Stomach (tissue), 8 donors: ENCODE measurements at regions not wholly inside any gene's neighbourhood (a gene's known extent, or its start where the extent isn't known, plus 50 kb on each side); places are given as distances from the start of the nearest gene placed in this dataset.

Experiments used
- DNase-seq, 2 donors: peaks; one replicate each; pipeline versions ENCODE4 v3.0.0 to v3.0.0-alpha.2; 2013 to 2019
- H3K27ac ChIP-seq, 5 donors: fragments of 200-600 bp in 4 of 5; sonication (generic) in 4 of 5; one replicate each; pipeline ENCODE4 v1.5.1; 2013 to 2019; ENCODE audit warnings: mild to moderate bottlenecking in 1 of 5, moderate library complexity in 1 of 5
- H3K27me3 ChIP-seq, 3 donors: fragments of 200-600 bp; sonication (generic); one replicate each; pipeline ENCODE4 v1.5.1; 2017 to 2019; ENCODE audit warnings: mixed run types in 1 of 3
- H3K36me3 ChIP-seq, 4 donors: fragments of 200-600 bp; sonication (generic); 1 replicate in 3 of 4; 2 replicates in 1 of 4; pipeline ENCODE4 v1.5.1; 2016 to 2019
- H3K4me1 ChIP-seq, 4 donors: fragments of 200-600 bp; sonication (generic); one replicate each; pipeline ENCODE4 v1.5.1; 2016 to 2019
- H3K4me3 ChIP-seq, 4 donors: fragments of 200-600 bp; sonication (generic) in 3 of 4; one replicate each; pipeline ENCODE4 v1.5.1; 2016 to 2019; ENCODE audit warnings: mild to moderate bottlenecking in 1 of 4
- H3K9me3 ChIP-seq, 4 donors: fragments of 200-600 bp; sonication (generic); one replicate each; pipeline ENCODE4 v1.5.1; 2016 to 2019
- CTCF ChIP-seq, 7 experiments: fragments of 450-650 bp in 4 of 7; fragments of 200-600 bp in 3 of 7; sonication (generic) in 3 of 7; IDR thresholded peaks; one replicate each; pipeline ENCODE4 v1.5.1; 2016 to 2019; ENCODE audit warnings: antibody characterized with exemption in 7 of 7, control low read depth in 2 of 7, mild to moderate bottlenecking in 1 of 7
- EP300 ChIP-seq: sonication (generic); formaldehyde crosslinking; IDR thresholded peaks from one replicate; pipeline ENCODE4 v1.6.1; 2017; ENCODE audit warnings: antibody characterized with exemption
- POLR2A ChIP-seq, 4 donors: fragments of 450-650 bp; IDR thresholded peaks; one replicate each; pipeline ENCODE4 v1.6.1; 2016; ENCODE audit warnings: antibody characterized with exemption in 4 of 4, control low read depth in 2 of 4, mild to moderate bottlenecking in 1 of 4, moderate library complexity in 1 of 4
- POLR2AphosphoS5 ChIP-seq, 3 donors: sonication (generic); formaldehyde crosslinking; IDR thresholded peaks; one replicate each; pipeline ENCODE4 v1.6.1; 2016; ENCODE audit warnings: antibody characterized with exemption in 3 of 3
- WGBS, 5 donors: extraction: QIAGEN DNeasy Blood & Tissue Kit in 3 of 5; methylation state at CpG; one replicate each; pipeline versions ENCODE4 v1.1.5 to v1.1.7; 2013 to 2018; 5-methylcytosine and 5-hydroxymethylcytosine counted together
- intact Hi-C: fragments of 100-400 bp; cut with DNase I; formaldehyde crosslinking; loops from one replicate; pipeline ENCODE4 v1.15.1; 2023; ENCODE audit warnings: low total_unique reads
- donor health status: healthy with polysubstance abuse.
- donor health status: Bipolar disorder and iron deficiency.
- donor health status: healthy.

GRCh38 chr1:79822053-79822452 lies 815.5 kb upstream of the ADGRL4 start:
- WGBS, 5 donors = 91 to 95% (median 93%) methylated on average over 11 of the region's 11 CpGs
- intact Hi-C loops = no loop called here
- no peak overlapping the region for H3K27ac ChIP-seq
- TF ChIP-seq POLR2A (IDR thresholded peaks at IDR 0.05) (no peak), CTCF (IDR thresholded peaks at IDR 0.05) (no peak), EP300 (no peak), POLR2AphosphoS5 (IDR thresholded peaks at IDR 0.05) (no peak)
- H3K4me1 ChIP-seq = no peaks in the 10 kb centered on the region
- H3K36me3 ChIP-seq = no peaks in the 10 kb centered on the region
- H3K4me3 ChIP-seq = no peak overlapping the region
- DNase-seq = no peak
- H3K27me3 ChIP-seq = no peaks in the 10 kb centered on the region
- no peaks in the 10 kb centered on the region for H3K9me3 ChIP-seq

- Histone ChIP-seq H3K9me3 (no peaks in the 10 kb centered on the region), H3K27me3 (no peaks in the 10 kb centered on the region), H3K4me1 (no peaks in the 10 kb centered on the region), H3K27ac (no peak overlapping the region), H3K36me3 (no peaks in the 10 kb centered on the region), H3K4me3 (no peak overlapping the region)
- intact Hi-C loops = no loop called here
- TF ChIP-seq POLR2A (IDR thresholded peaks at IDR 0.05) = no peak
- no peak for TF ChIP-seq CTCF (IDR thresholded peaks at IDR 0.05)
- TF ChIP-seq POLR2AphosphoS5 (IDR thresholded peaks at IDR 0.05) = no peak
- TF ChIP-seq EP300 = no peak
- DNase-seq = no peak
- 72 to 85% (median 85%) methylated on average over 3 of the region's 3 CpGs for WGBS, 5 donors
Observed at GRCh38 chr1:79819140-79819539, 812.6 kb upstream of the ADGRL4 start.

- WGBS, 5 donors = 54 to 81% (median 65%) methylated on average over 4 of the region's 4 CpGs
- intact Hi-C loops = no loop called here
Observed at GRCh38 chr1:79817031-79817560, 810.6 kb upstream of the ADGRL4 start.

GRCh38 chr1:79815115-79815514 lies 808.6 kb upstream of the ADGRL4 start:
- intact Hi-C loops = no loop called here
- 69 to 84% (median 81%) methylated on average over 3 of the region's 3 CpGs for WGBS, 5 donors
- DNase-seq = no peak
- Histone ChIP-seq H3K9me3 (no peaks in the 10 kb centered on the region), H3K4me1 (no peaks in the 10 kb centered on the region), H3K27ac (no peak overlapping the region), H3K4me3 (no peak overlapping the region), H3K27me3 (no peaks in the 10 kb centered on the region), H3K36me3 (no peaks in the 10 kb centered on the region)
- no peak for TF ChIP-seq EP300
- TF ChIP-seq CTCF (IDR thresholded peaks at IDR 0.05) = no peak
- no peak for TF ChIP-seq POLR2AphosphoS5 (IDR thresholded peaks at IDR 0.05)

More at GRCh38 chr1:79817031-79817560, 810.6 kb upstream of the ADGRL4 start:
- Histone ChIP-seq H3K27me3 (no peaks in the 10 kb centered on the region), H3K36me3 (no peaks in the 10 kb centered on the region), H3K9me3 (no peaks in the 10 kb centered on the region), H3K27ac (no peak overlapping the region), H3K4me1 (no peaks in the 10 kb centered on the region), H3K4me3 (no peak overlapping the region)
- no peak for DNase-seq
- TF ChIP-seq POLR2AphosphoS5 (IDR thresholded peaks at IDR 0.05) (no peak), POLR2A (IDR thresholded peaks at IDR 0.05) (no peak), EP300 (no peak), CTCF (IDR thresholded peaks at IDR 0.05) (no peak)
